ENCODE measurements at regions not wholly inside any gene's neighbourhood (a gene's known extent, or its start where the extent isn't known, plus 50 kb on each side); places are given as distances from the start of the nearest gene placed in this dataset.

GRCh38 chr15:22236469-22236868, 156.1 kb downstream of the OR4M2 start:
- Mint-ChIP-seq H3K36me3 (ENCODE audit: low read depth) (peaks cover 77% of the 10 kb centered on the region), H3K9me3 (peaks cover 100% of the 10 kb centered on the region), H3K4me3 (no peak overlapping the region), H3K27me3 (ENCODE audit: insufficient read depth, low read depth, poor library complexity) (peaks cover 13% of the 10 kb centered on the region), H3K4me1 (no peaks in the 10 kb centered on the region; the same call in 2 of the 3 replicates), H3K27ac (no peak overlapping the region)
- Histone ChIP-seq H3K79me2 (replicated peaks; ENCODE audit: insufficient read depth) (no peaks in the 10 kb centered on the region), H2AFZ (no peak overlapping the region), H3K36me3 (ENCODE audit: insufficient read depth) (peaks cover 15% of the 10 kb centered on the region; the same call in 1 of the 2 replicates), H4K20me1 (replicated peaks; ENCODE audit: insufficient read depth) (no peaks in the 10 kb centered on the region), H3K4me2 (no peak overlapping the region), H3K27me3 (ENCODE audit: insufficient read depth) (0 out of 2 replicates have a peak, but pooled peaks cover 3% of the 10 kb centered on the region), H3K4me1 (ENCODE audit: insufficient read depth) (no peaks in the 10 kb centered on the region), H3K27ac (ENCODE audit: low read depth) (no peak overlapping the region), H3K9me2 (ENCODE audit: insufficient read depth) (no peaks in the 10 kb centered on the region), H3F3A (replicated peaks; ENCODE audit: low read depth) (no peaks in the 10 kb centered on the region), H3K4me3 (no peak overlapping the region)
- DNase-seq (ENCODE audit: low spot score): no peak
- no peak for ATAC-seq
- no peak for TF ChIP-seq CTCF (conservative IDR thresholded peaks at IDR 0.05; ENCODE audit: low read depth in 2 of 2)

GRCh38 chr15:22237891-22238275, 157.6 kb downstream of the OR4M2 start:
- Histone ChIP-seq H3K4me2 (no peak overlapping the region), H3K4me3 (no peak overlapping the region), H3K79me2 (replicated peaks; ENCODE audit: insufficient read depth) (no peaks in the 10 kb centered on the region), H2AFZ (no peak overlapping the region), H3K36me3 (ENCODE audit: insufficient read depth) (peaks cover 20% of the 10 kb centered on the region), H3K4me1 (ENCODE audit: insufficient read depth) (no peaks in the 10 kb centered on the region), H3K9me2 (ENCODE audit: insufficient read depth) (no peaks in the 10 kb centered on the region), H3K27me3 (ENCODE audit: insufficient read depth) (0 out of 2 replicates have a peak, but pooled peaks cover 3% of the 10 kb centered on the region), H4K20me1 (replicated peaks; ENCODE audit: insufficient read depth) (no peaks in the 10 kb centered on the region), H3F3A (replicated peaks; ENCODE audit: low read depth) (no peaks in the 10 kb centered on the region), H3K27ac (ENCODE audit: low read depth) (no peak overlapping the region)
- no peak overlapping the region for H3K27ac Mint-ChIP-seq
- ATAC-seq (no peak), DNase-seq (ENCODE audit: low spot score) (no peak)
- peaks cover 13% of the 10 kb centered on the region for H3K27me3 Mint-ChIP-seq (ENCODE audit: insufficient read depth, low read depth, poor library complexity)
- H3K9me3 Mint-ChIP-seq: peaks cover 100% of the 10 kb centered on the region
- H3K4me3 Mint-ChIP-seq: no peak overlapping the region
- H3K4me1 Mint-ChIP-seq: no peaks in the 10 kb centered on the region; the same call in 2 of the 3 replicates
- H3K36me3 Mint-ChIP-seq (ENCODE audit: low read depth): peaks cover 77% of the 10 kb centered on the region
- TF ChIP-seq CTCF (conservative IDR thresholded peaks at IDR 0.05; ENCODE audit: low read depth in 2 of 2) (no peak), ETS1 (IDR thresholded peaks at IDR 0.05) (no peak), ZNF331 (CRISPR knock-in tag; IDR thresholded peaks at IDR 0.05; ENCODE audit: low read depth) (no peak), ZNF462 (CRISPR knock-in tag; IDR thresholded peaks at IDR 0.05) (no peak), NANOG (IDR thresholded peaks at IDR 0.05; ENCODE audit: borderline replicate concordance) (no peak), REST (IDR thresholded peaks at IDR 0.05; ENCODE audit: unreplicated experiment) (no peak)

Measured in GM23338 (cell line).